NCI-H524 treated with DMSO at 0.1 percent for 48 hours (cell line): ENCODE measurements at regions not wholly inside any gene's neighbourhood (a gene's known extent, or its start where the extent isn't known, plus 50 kb on each side); places are given as distances from the start of the nearest gene placed in this dataset.
"Not testable (repeated sequence)": the region's sequence is repeated elsewhere in the genome, so short reads cannot be mapped to it uniquely, and the experiment has no call there.

Experiments
- DNase-seq: peaks from one replicate; lab custom pipeline; 2025; lab: John Stamatoyannopoulos, UW

GRCh38 chr2:239818531-239819011, 206.6 kb downstream of the NDUFA10 start:
- DNase-seq: no peak

- DNase-seq: no peak
These were observed 207.1 kb downstream of the NDUFA10 start for GRCh38 chr2:239818086-239818485.

GRCh38 chr2:239817468-239818031, 207.6 kb downstream of the NDUFA10 start:
- DNase-seq: not testable (repeated sequence)

GRCh38 chr2:239816576-239817467, 208.3 kb downstream of the NDUFA10 start:
- DNase-seq: no peak

- DNase-seq: no peak
These were observed 209.5 kb downstream of the NDUFA10 start for GRCh38 chr2:239815671-239816070.

- no peak for DNase-seq
These were observed 210.1 kb downstream of the NDUFA10 start for GRCh38 chr2:239814861-239815601.

- DNase-seq: no peak
These were observed 210.9 kb downstream of the NDUFA10 start for GRCh38 chr2:239814116-239814860.

- DNase-seq: no peak
These were observed 211.7 kb downstream of the NDUFA10 start for GRCh38 chr2:239813261-239814115.

- DNase-seq: no peak
These were observed 213.2 kb downstream of the NDUFA10 start for GRCh38 chr2:239811806-239812560.

GRCh38 chr2:239811111-239811781, 213.9 kb downstream of the NDUFA10 start:
- no peak for DNase-seq

GRCh38 chr2:239809391-239809790, 215.8 kb downstream of the NDUFA10 start:
- no peak for DNase-seq

- no peak for DNase-seq
These were observed 217.6 kb downstream of the NDUFA10 start for GRCh38 chr2:239807568-239807967.

- DNase-seq: no peak
These were observed 218.2 kb downstream of the NDUFA10 start for GRCh38 chr2:239806758-239807434.

- DNase-seq: no peak
These were observed 218.9 kb downstream of the NDUFA10 start for GRCh38 chr2:239806276-239806675.

GRCh38 chr2:239805414-239805813, 219.7 kb downstream of the NDUFA10 start:
- no peak for DNase-seq

- no peak for DNase-seq
These were observed 220.2 kb downstream of the NDUFA10 start for GRCh38 chr2:239805043-239805329.

GRCh38 chr2:239804161-239805042, 220.7 kb downstream of the NDUFA10 start:
- no peak for DNase-seq

- DNase-seq: no peak
These were observed 221.4 kb downstream of the NDUFA10 start for GRCh38 chr2:239803766-239804115.
